ENCODE measurements at regions not wholly inside any gene's neighbourhood (a gene's known extent, or its start where the extent isn't known, plus 50 kb on each side); places are given as distances from the start of the nearest gene placed in this dataset.

DNA sequence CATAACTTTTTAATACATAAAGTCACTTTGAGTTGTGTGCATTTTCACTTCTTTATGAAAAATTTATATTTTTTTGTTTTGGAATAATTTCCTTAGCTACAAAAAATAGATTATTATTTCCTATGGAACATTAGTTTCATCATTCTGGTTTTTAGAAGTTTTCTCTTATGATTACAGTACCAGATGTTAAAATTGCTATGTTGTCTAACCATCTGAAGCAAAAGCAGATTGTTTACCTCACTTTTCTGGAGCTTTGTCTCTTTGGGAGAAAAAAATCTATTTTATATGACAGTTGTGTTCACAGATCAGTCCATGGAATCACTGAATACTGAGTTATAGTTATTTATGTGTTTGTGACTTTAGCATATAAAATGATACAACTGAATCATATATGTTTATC, 708.9 kb upstream of the RIOK2 start:
- intact Hi-C loops (cut with DNase I) = no loop called here
- Histone ChIP-seq H3K27ac (no peak overlapping the region), H3K36me3 (no peaks in the 10 kb centered on the region), H3K27me3 (no peaks in the 10 kb centered on the region), H3K9me3 (no peaks in the 10 kb centered on the region), H3K4me3 (no peak overlapping the region), H3K4me1 (no peaks in the 10 kb centered on the region)
- TF ChIP-seq, protein P1, sequence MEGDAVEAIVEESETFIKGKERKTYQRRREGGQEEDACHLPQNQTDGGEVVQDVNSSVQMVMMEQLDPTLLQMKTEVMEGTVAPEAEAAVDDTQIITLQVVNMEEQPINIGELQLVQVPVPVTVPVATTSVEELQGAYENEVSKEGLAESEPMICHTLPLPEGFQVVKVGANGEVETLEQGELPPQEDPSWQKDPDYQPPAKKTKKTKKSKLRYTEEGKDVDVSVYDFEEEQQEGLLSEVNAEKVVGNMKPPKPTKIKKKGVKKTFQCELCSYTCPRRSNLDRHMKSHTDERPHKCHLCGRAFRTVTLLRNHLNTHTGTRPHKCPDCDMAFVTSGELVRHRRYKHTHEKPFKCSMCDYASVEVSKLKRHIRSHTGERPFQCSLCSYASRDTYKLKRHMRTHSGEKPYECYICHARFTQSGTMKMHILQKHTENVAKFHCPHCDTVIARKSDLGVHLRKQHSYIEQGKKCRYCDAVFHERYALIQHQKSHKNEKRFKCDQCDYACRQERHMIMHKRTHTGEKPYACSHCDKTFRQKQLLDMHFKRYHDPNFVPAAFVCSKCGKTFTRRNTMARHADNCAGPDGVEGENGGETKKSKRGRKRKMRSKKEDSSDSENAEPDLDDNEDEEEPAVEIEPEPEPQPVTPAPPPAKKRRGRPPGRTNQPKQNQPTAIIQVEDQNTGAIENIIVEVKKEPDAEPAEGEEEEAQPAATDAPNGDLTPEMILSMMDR (IDR thresholded peaks at IDR 0.05) = no peak
- no peak for DNase-seq
- no peak for ATAC-seq

DNA sequence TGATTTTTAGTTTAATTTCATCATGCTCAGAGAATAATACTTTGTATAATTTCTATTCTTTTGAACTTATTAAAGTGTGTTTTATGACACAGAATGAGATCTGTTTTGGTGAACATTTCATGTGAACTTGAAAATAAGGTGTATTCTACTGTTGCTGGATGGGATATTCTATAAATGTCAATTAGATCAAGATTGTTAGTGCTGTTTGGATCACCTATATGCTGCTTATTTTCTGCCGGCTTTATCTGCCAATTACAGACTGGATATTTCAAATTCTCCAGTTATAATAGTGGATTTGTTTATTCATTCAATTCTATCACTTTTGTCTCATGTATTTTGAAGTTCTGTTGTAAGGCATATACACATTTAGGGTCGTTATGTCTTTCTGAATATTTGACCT, 720.7 kb upstream of the RIOK2 start:
- Histone ChIP-seq H3K4me1 (no peaks in the 10 kb centered on the region), H3K9me3 (no peaks in the 10 kb centered on the region), H3K4me3 (no peak overlapping the region), H3K27me3 (no peaks in the 10 kb centered on the region), H3K36me3 (no peaks in the 10 kb centered on the region), H3K27ac (no peak overlapping the region)
- intact Hi-C loops (cut with DNase I) = no loop called here
- DNase-seq (no peak), ATAC-seq (no peak)
- TF ChIP-seq, protein P1 (IDR thresholded peaks at IDR 0.05) = no peak

DNA sequence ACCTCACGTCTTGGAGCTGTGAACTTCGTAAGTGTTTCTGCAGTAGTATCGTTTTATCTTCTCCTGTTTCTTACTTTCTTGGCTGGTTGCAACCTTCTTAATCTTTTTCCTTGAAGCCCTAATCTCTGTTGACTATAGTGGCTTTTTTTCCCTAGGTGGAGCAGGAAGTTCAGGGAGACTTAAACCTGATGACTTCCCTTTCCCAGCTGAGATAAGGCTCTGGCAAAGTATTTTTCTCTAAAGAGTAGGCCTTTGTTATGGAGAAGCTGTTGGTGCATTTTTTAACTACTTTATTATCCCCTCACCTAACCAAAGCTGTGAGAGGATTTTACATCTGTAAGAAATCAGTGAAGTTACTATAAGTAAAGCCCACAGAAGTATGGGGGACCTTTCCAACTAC, 723.1 kb upstream of the RIOK2 start:
- no peaks in the 10 kb centered on the region for H3K27me3 ChIP-seq
- H3K9me3 ChIP-seq = no peaks in the 10 kb centered on the region
- DNase-seq (no peak), ATAC-seq (no peak)
- H3K4me3 ChIP-seq = no peak overlapping the region
- no peaks in the 10 kb centered on the region for H3K36me3 ChIP-seq
- TF ChIP-seq, protein P1 (IDR thresholded peaks at IDR 0.05) = no peak
- H3K4me1 ChIP-seq = no peaks in the 10 kb centered on the region
- H3K27ac ChIP-seq = no peak overlapping the region
- intact Hi-C loops (cut with DNase I) = no loop called here

DNA sequence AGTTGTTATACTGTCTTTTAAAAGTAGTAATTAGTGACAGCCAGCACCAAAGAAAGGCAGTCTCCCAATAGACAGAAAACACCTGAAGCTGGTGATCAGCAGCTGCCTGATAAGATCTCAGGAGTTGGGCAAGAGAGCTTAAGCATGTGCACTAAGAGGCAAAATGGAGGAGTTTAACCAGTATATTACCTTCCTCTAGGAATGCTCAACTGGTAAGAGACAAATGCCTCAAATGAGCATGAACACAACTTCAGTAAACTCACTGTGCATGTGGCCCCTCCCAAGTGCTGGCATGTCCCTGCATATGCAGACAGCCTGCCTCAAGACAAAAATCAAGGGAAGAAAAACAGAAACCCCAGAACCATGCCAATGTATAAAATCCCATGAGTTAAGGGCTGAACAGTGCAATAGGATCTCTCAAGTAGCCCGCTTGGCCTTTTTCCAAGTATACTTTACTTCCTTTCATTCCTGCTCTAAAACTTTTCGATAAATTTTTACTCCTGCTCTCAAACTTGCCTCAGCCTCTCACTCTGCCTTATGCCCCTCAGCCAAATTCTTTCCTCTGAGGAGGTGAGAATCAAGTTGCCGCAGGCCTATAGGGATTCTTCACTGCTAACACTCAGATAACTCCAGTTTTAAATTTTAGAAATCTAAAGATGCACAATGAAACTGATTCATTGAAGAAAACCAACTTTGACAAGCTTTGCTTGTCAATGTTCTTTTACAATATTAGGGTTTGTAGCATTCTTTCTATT, 724.8 kb upstream of the RIOK2 start:
- DNase-seq (no peak), ATAC-seq (no peak)
- Histone ChIP-seq H3K4me3 (no peak overlapping the region), H3K27me3 (no peaks in the 10 kb centered on the region), H3K36me3 (no peaks in the 10 kb centered on the region), H3K27ac (no peak overlapping the region), H3K4me1 (no peaks in the 10 kb centered on the region), H3K9me3 (no peaks in the 10 kb centered on the region)
- TF ChIP-seq, protein P1 (IDR thresholded peaks at IDR 0.05) = no peak
- intact Hi-C loops (cut with DNase I) = no loop called here

DNA sequence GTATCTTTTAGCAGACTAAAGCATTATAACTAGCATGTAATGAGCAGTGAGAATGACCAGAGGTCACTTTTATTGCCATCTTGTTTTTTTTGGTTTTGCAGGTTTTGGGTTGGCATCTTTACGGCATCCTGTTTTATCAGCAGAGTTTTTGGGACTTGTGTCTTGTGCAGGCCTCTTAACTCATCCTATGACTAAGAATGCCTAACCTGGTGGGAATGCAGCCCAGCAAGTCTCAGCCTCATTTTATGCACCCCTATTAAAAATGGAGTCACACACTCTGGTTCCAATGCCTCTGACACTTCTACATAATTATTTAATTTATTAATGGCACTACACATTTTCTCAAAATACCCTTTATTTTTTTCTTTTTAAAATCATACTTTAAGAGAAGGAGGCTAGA, 726.5 kb upstream of the RIOK2 start:
- Histone ChIP-seq H3K4me1 (no peaks in the 10 kb centered on the region), H3K27me3 (no peaks in the 10 kb centered on the region), H3K4me3 (no peak overlapping the region), H3K27ac (no peak overlapping the region), H3K9me3 (no peaks in the 10 kb centered on the region), H3K36me3 (no peaks in the 10 kb centered on the region)
- no peak for ATAC-seq
- no peak for DNase-seq
- intact Hi-C loops (cut with DNase I) = no loop called here
- TF ChIP-seq, protein P1 (IDR thresholded peaks at IDR 0.05) = no peak

DNA sequence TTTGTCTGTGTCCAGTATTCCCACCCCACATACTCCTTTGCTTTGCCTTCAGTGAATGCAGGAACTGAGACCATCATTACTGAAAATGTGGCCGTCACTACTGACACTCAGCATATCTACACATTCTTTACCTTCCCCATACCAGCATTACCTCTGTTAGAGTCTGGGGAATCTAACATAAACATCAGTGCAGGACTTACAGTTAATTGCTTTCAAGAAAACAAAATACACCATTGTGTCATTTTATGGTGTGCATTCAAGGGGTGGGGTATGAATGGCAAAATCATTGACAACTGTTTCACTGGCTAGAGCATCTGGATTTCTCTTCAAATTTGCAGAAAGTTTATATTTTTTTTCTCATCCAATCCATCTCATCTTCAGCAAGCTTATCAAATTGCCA, 731.4 kb upstream of the RIOK2 start:
- intact Hi-C loops (cut with DNase I) = no loop called here

More for the DNA sequence above, 731.4 kb upstream of the RIOK2 start:
- ATAC-seq = no peak
- Histone ChIP-seq H3K4me3 (no peak overlapping the region), H3K27ac (no peak overlapping the region), H3K9me3 (no peaks in the 10 kb centered on the region), H3K36me3 (no peaks in the 10 kb centered on the region), H3K4me1 (no peaks in the 10 kb centered on the region), H3K27me3 (no peaks in the 10 kb centered on the region)
- DNase-seq = no peak
- TF ChIP-seq, protein P1 (IDR thresholded peaks at IDR 0.05) = no peak

All from upper lobe of right lung (tissue), 1 donor.